H9 (cell line): ENCODE measurements at regions not wholly inside any gene's neighbourhood (a gene's known extent, or its start where the extent isn't known, plus 50 kb on each side); places are given as distances from the start of the nearest gene placed in this dataset.

Source experiments
- DNase-seq: peaks from one replicate; pipeline ENCODE4 v3.0.0-alpha.2; 2017
- H2AFZ ChIP-seq: one replicate; pipeline ENCODE4 v1.6.1; 2013; ENCODE audit warnings: mild to moderate bottlenecking, low read length, control low read depth, moderate library complexity
- H2AK5ac ChIP-seq: 2 replicates; pipeline ENCODE4 v1.6.1; 2013; ENCODE audit warnings: low read length, control low read depth, mixed read lengths; ENCODE audit not compliant: insufficient read length
- H2BK120ac ChIP-seq: one replicate; pipeline ENCODE4 v1.6.1; 2013; ENCODE audit warnings: low read depth, mild to moderate bottlenecking, low read length, control low read depth, inconsistent platforms; ENCODE audit not compliant: poor library complexity, severe bottlenecking
- H2BK12ac ChIP-seq: 2 replicates; pipeline ENCODE4 v1.6.1; 2013; ENCODE audit warnings: low read length, control low read depth, mixed read lengths, low read depth; ENCODE audit not compliant: insufficient read length
- H2BK15ac ChIP-seq: 2 replicates; pipeline ENCODE4 v1.6.1; 2013; ENCODE audit warnings: low read depth, low read length, control low read depth
- H2BK20ac ChIP-seq: one replicate; pipeline ENCODE4 v1.6.1; 2013; ENCODE audit warnings: low read depth, mild to moderate bottlenecking, low read length, control low read depth, inconsistent platforms; ENCODE audit not compliant: poor library complexity, severe bottlenecking
- H2BK5ac ChIP-seq: 2 replicates; pipeline ENCODE4 v1.6.1; 2013; ENCODE audit warnings: low read length, control low read depth, mixed read lengths; ENCODE audit not compliant: insufficient read length
- H3K14ac ChIP-seq: 2 replicates; pipeline ENCODE4 v1.6.1; 2013; ENCODE audit warnings: low read length, control low read depth; ENCODE audit not compliant: insufficient read depth
- H3K18ac ChIP-seq: 2 replicates; pipeline ENCODE4 v1.6.1; 2013; ENCODE audit warnings: low read depth, mild to moderate bottlenecking, mixed read lengths, low read length, control low read depth; ENCODE audit not compliant: insufficient read length
- H3K23ac ChIP-seq: 2 replicates; pipeline ENCODE4 v1.6.1; 2013; ENCODE audit warnings: low read length, control low read depth, mixed read lengths, low read depth; ENCODE audit not compliant: insufficient read length
- H3K23me2 ChIP-seq: 2 replicates; pipeline ENCODE4 v1.6.1; 2013; ENCODE audit warnings: low read depth, mild to moderate bottlenecking, mixed read lengths, low read length, control low read depth; ENCODE audit not compliant: insufficient read length, poor library complexity, severe bottlenecking
- H3K27ac ChIP-seq: 2 replicates; pipeline ENCODE4 v1.5.1; 2013; ENCODE audit warnings: low read length, control low read depth, mixed read lengths, low read depth; ENCODE audit not compliant: insufficient read length
- H3K27me3 ChIP-seq: 2 replicates; pipeline ENCODE4 v1.6.1; 2013; ENCODE audit warnings: low read length, control low read depth, inconsistent platforms; ENCODE audit not compliant: insufficient read depth
- H3K4ac ChIP-seq: 2 replicates; pipeline ENCODE4 v1.6.1; 2013; ENCODE audit warnings: low read depth, mild to moderate bottlenecking, control low read depth, inconsistent platforms, low read length, moderate library complexity
- H3K4me1 ChIP-seq: 2 replicates; pipeline ENCODE4 v1.6.1; 2013; ENCODE audit warnings: low read length, control low read depth, inconsistent platforms; ENCODE audit not compliant: insufficient read depth
- H3K4me2 ChIP-seq: 2 replicates; pipeline ENCODE4 v1.6.1; 2013; ENCODE audit warnings: low read length, control low read depth, mixed read lengths; ENCODE audit not compliant: insufficient read length, insufficient read depth
- H3K56ac ChIP-seq: 2 replicates; pipeline ENCODE4 v1.6.1; 2013; ENCODE audit warnings: low read depth, mild to moderate bottlenecking, mixed read lengths, low read length, control low read depth; ENCODE audit not compliant: insufficient read length
- H3K79me1 ChIP-seq: 2 replicates; pipeline ENCODE4 v1.6.1; 2013; ENCODE audit warnings: low read depth, mild to moderate bottlenecking, moderate library complexity, low read length, control low read depth, inconsistent platforms; ENCODE audit not compliant: insufficient read depth, poor library complexity, severe bottlenecking
- H3K79me2 ChIP-seq: 2 replicates; pipeline ENCODE4 v1.6.1; 2013; ENCODE audit warnings: low read length, control low read depth, inconsistent platforms; ENCODE audit not compliant: insufficient read depth
- H3K9ac ChIP-seq: 2 replicates; pipeline ENCODE4 v1.6.1; 2013; ENCODE audit warnings: low read length, control low read depth, mixed read lengths; ENCODE audit not compliant: insufficient read length; ENCODE audit errors: extremely low read depth
- H3K9me3 ChIP-seq: one replicate; pipeline ENCODE4 v1.6.1; 2013; ENCODE audit warnings: low read depth, low read length, inconsistent platforms; ENCODE audit not compliant: control insufficient read depth
- H3T11ph ChIP-seq: one replicate; pipeline ENCODE4 v1.6.1; 2013; ENCODE audit warnings: mild to moderate bottlenecking, low read length, control low read depth, inconsistent platforms
- H4K20me1 ChIP-seq: one replicate; pipeline ENCODE4 v1.6.1; 2013; ENCODE audit not compliant: control insufficient read depth, insufficient read length, insufficient read depth
- H4K5ac ChIP-seq: 2 replicates; pipeline ENCODE4 v1.6.1; 2013; ENCODE audit warnings: low read depth, mild to moderate bottlenecking, mixed read lengths, low read length, control low read depth; ENCODE audit not compliant: insufficient read length
- H4K8ac ChIP-seq: replicated peaks from 2 replicates; pipeline ENCODE4 v1.6.1; 2013; ENCODE audit warnings: low read length, control low read depth, mixed read lengths, low read depth; ENCODE audit not compliant: insufficient read length
- H4K91ac ChIP-seq: 2 replicates; pipeline ENCODE4 v1.6.1; 2013; ENCODE audit warnings: low read depth, mild to moderate bottlenecking, moderate library complexity, mixed read lengths, low read length, control low read depth; ENCODE audit not compliant: insufficient read length
- H3K27ac Mint-ChIP-seq, 3 experiments: 2 replicates in 2 of 3; 3 replicates in 1 of 3; pipeline ENCODE4 v1.8.0; 2020 to 2021; ENCODE audit warnings: mixed read lengths in 3 of 3, mild to moderate bottlenecking in 1 of 3, moderate library complexity in 1 of 3
- H3K27me3 Mint-ChIP-seq: 2 replicates; pipeline ENCODE4 v1.8.0; 2021; ENCODE audit warnings: low read depth, mild to moderate bottlenecking, moderate library complexity, mixed read lengths
- H3K36me3 Mint-ChIP-seq, 3 experiments: 2 replicates in 2 of 3; 3 replicates in 1 of 3; pipeline ENCODE4 v1.8.0; 2020 to 2021; ENCODE audit warnings: low read depth in 3 of 3, mixed read lengths in 3 of 3; ENCODE audit not compliant: insufficient read depth in 1 of 3
- H3K4me1 Mint-ChIP-seq, 2 experiments: 2 replicates each; pipeline ENCODE4 v1.8.0; 2020; ENCODE audit warnings: mixed read lengths in 2 of 2
- H3K4me3 Mint-ChIP-seq, 2 experiments: 2 replicates in 1 of 2; 3 replicates in 1 of 2; pipeline ENCODE4 v1.8.0; 2020 to 2021; ENCODE audit warnings: mild to moderate bottlenecking in 2 of 2, mixed read lengths in 2 of 2, moderate library complexity in 1 of 2
- H3K9me3 Mint-ChIP-seq, 2 experiments: 2 replicates in 1 of 2; 3 replicates in 1 of 2; pipeline ENCODE4 v1.8.0; 2020; ENCODE audit warnings: mild to moderate bottlenecking in 2 of 2, mixed read lengths in 2 of 2, moderate library complexity in 1 of 2
- WGBS: extraction: QIAGEN DNeasy Blood & Tissue Kit; methylation state at CpG from one replicate; pipeline ENCODE4 v1.1.7; 2013; ENCODE audit warnings: missing lambda C conversion rate, low lambda C conversion rate, mixed read lengths; ENCODE audit not compliant: insufficient read length; ENCODE audit errors: extremely low coverage; 5-methylcytosine and 5-hydroxymethylcytosine counted together
- TF ChIP-seq, protein P1 (sequence below): fragments of 200-600 bp; sonication (generic); conservative IDR thresholded peaks from 3 replicates; pipeline ENCODE4 v1.8.0; 2021; ENCODE audit warnings: antibody characterized with exemption, mild to moderate bottlenecking

DNA sequence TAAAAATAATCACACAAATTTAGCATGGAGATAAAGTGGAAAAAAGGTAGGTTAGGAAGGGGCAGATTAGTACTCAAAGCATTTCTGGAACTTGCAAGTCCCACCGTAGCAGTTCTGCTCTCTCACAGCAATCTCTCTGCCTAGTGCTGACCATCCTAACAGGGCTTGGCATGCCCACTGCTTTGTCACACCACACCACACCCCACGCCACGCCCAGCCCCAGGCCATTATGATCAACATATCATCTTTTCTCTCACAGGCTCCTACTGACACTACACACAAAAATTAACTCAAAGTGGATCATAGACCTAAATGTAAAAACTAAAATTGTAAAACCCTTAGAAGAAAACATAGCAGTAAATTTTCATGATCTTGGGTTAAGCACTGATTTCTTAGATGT, 273.7 kb downstream of the DAD1 start:
- Histone ChIP-seq H3K4me2 (no peak overlapping the region), H4K5ac (no peak overlapping the region), H3K4me1 (no peaks in the 10 kb centered on the region), H3K79me2 (no peaks in the 10 kb centered on the region), H2BK5ac (no peak overlapping the region), H3K79me1 (no peaks in the 10 kb centered on the region), H2BK12ac (no peak overlapping the region), H2AFZ (no peak overlapping the region), H2BK120ac (no peak overlapping the region), H3K27ac (no peak overlapping the region), H4K91ac (no peak overlapping the region), H3K23ac (no peak overlapping the region), H2BK15ac (no peak overlapping the region), H3K56ac (no peak overlapping the region), H3K9me3 (no peaks in the 10 kb centered on the region), H4K20me1 (no peaks in the 10 kb centered on the region), H3K9ac (no peak overlapping the region), H3K14ac (no peak overlapping the region), H2AK5ac (no peak overlapping the region), H3T11ph (no peak overlapping the region), H2BK20ac (no peak overlapping the region), H3K23me2 (no peaks in the 10 kb centered on the region), H3K18ac (no peak overlapping the region), H3K4ac (no peak overlapping the region), H3K27me3 (no peaks in the 10 kb centered on the region), H4K8ac (no peak overlapping the region)
- no peaks in the 10 kb centered on the region for H3K36me3 Mint-ChIP-seq
- H3K27ac Mint-ChIP-seq, result no peak overlapping the region
- TF ChIP-seq, protein P1, sequence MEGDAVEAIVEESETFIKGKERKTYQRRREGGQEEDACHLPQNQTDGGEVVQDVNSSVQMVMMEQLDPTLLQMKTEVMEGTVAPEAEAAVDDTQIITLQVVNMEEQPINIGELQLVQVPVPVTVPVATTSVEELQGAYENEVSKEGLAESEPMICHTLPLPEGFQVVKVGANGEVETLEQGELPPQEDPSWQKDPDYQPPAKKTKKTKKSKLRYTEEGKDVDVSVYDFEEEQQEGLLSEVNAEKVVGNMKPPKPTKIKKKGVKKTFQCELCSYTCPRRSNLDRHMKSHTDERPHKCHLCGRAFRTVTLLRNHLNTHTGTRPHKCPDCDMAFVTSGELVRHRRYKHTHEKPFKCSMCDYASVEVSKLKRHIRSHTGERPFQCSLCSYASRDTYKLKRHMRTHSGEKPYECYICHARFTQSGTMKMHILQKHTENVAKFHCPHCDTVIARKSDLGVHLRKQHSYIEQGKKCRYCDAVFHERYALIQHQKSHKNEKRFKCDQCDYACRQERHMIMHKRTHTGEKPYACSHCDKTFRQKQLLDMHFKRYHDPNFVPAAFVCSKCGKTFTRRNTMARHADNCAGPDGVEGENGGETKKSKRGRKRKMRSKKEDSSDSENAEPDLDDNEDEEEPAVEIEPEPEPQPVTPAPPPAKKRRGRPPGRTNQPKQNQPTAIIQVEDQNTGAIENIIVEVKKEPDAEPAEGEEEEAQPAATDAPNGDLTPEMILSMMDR, result no peak
- H3K27me3 Mint-ChIP-seq, result no peaks in the 10 kb centered on the region
- H3K4me1 Mint-ChIP-seq, result peaks cover 0 to 1% of the 10 kb centered on the region in 2 experiments; a peak in 2 of 4 replicates
- H3K4me3 Mint-ChIP-seq, result no peak overlapping the region
- no peak for DNase-seq
- H3K9me3 Mint-ChIP-seq, result no peaks in the 10 kb centered on the region
- no CpG with 5 or more reads among the region's 3 CpGs for WGBS
